Large intestine (tissue), 3 donors: ENCODE measurements at regions not wholly inside any gene's neighbourhood (a gene's known extent, or its start where the extent isn't known, plus 50 kb on each side); places are given as distances from the start of the nearest gene placed in this dataset.

Source experiments
- DNase-seq, 2 donors: peaks; one replicate each; pipeline versions ENCODE4 v3.0.0 to v3.0.0-alpha.2; 2013
- H3K27ac ChIP-seq: one replicate; pipeline ENCODE4 v1.5.1; 2013; ENCODE audit warnings: low read length
- H3K27me3 ChIP-seq: 2 replicates; pipeline ENCODE4 v1.6.1; 2013; ENCODE audit warnings: low read length; ENCODE audit not compliant: control insufficient read depth, insufficient read depth
- H3K36me3 ChIP-seq: 2 replicates; pipeline ENCODE4 v1.6.1; 2013; ENCODE audit warnings: low read length; ENCODE audit not compliant: control insufficient read depth, insufficient read depth
- H3K4me1 ChIP-seq: one replicate; pipeline ENCODE4 v1.6.1; 2013; ENCODE audit warnings: low read length; ENCODE audit not compliant: control insufficient read depth, insufficient read depth
- H3K4me3 ChIP-seq: one replicate; pipeline ENCODE4 v1.5.1; 2013; ENCODE audit warnings: low read length
- H3K9me3 ChIP-seq: one replicate; pipeline ENCODE4 v1.6.1; 2013; ENCODE audit warnings: mild to moderate bottlenecking, low read depth, low read length, moderate library complexity; ENCODE audit not compliant: control insufficient read depth
- WGBS: methylation state at CpG from one replicate; pipeline ENCODE4 v1.1.5; 2013; ENCODE audit warnings: low lambda C conversion rate; ENCODE audit not compliant: insufficient coverage; 5-methylcytosine and 5-hydroxymethylcytosine counted together

- Histone ChIP-seq H3K27me3 (no peaks in the 10 kb centered on the region), H3K9me3 (no peaks in the 10 kb centered on the region), H3K4me3 (no peak overlapping the region), H3K36me3 (no peaks in the 10 kb centered on the region), H3K27ac (no peak overlapping the region), H3K4me1 (no peaks in the 10 kb centered on the region)
- WGBS: no CpG with 5 or more reads among the region's 16 CpGs
- no peak for DNase-seq
Observed at GRCh38 chr1:30010506-30011106, 712.8 kb downstream of the MATN1 start.

GRCh38 chr1:30009720-30010119, 713.7 kb downstream of the MATN1 start:
- Histone ChIP-seq H3K9me3 (no peaks in the 10 kb centered on the region), H3K4me3 (no peak overlapping the region), H3K4me1 (no peaks in the 10 kb centered on the region), H3K27ac (no peak overlapping the region), H3K36me3 (no peaks in the 10 kb centered on the region), H3K27me3 (no peaks in the 10 kb centered on the region)
- no CpG with 5 or more reads among the region's 2 CpGs for WGBS
- no peak for DNase-seq

- Histone ChIP-seq H3K27ac (no peak overlapping the region), H3K27me3 (no peaks in the 10 kb centered on the region), H3K4me3 (no peak overlapping the region), H3K9me3 (no peaks in the 10 kb centered on the region), H3K36me3 (no peaks in the 10 kb centered on the region), H3K4me1 (no peaks in the 10 kb centered on the region)
- DNase-seq: peak; percentile 19 to 22
- no CpG with 5 or more reads among the region's 12 CpGs for WGBS
Observed at GRCh38 chr1:30008998-30009657, 714.3 kb downstream of the MATN1 start.

GRCh38 chr1:30008372-30008997, 714.9 kb downstream of the MATN1 start:
- Histone ChIP-seq H3K4me3 (no peak overlapping the region), H3K36me3 (no peaks in the 10 kb centered on the region), H3K9me3 (no peaks in the 10 kb centered on the region), H3K27ac (no peak overlapping the region), H3K27me3 (no peaks in the 10 kb centered on the region), H3K4me1 (no peaks in the 10 kb centered on the region)
- no peak for DNase-seq
- no CpG with 5 or more reads among the region's 6 CpGs for WGBS

- Histone ChIP-seq H3K4me3 (no peak overlapping the region), H3K27me3 (no peaks in the 10 kb centered on the region), H3K36me3 (no peaks in the 10 kb centered on the region), H3K9me3 (no peaks in the 10 kb centered on the region), H3K27ac (no peak overlapping the region), H3K4me1 (no peaks in the 10 kb centered on the region)
- no CpG with 5 or more reads among the region's 5 CpGs for WGBS
- DNase-seq: no peak
Observed at GRCh38 chr1:30005972-30006619, 717.3 kb downstream of the MATN1 start.

- H3K4me1 ChIP-seq: no peaks in the 10 kb centered on the region
- H3K36me3 ChIP-seq: no peaks in the 10 kb centered on the region
- H3K4me3 ChIP-seq: no peak overlapping the region
- no CpG with 5 or more reads among the region's 5 CpGs for WGBS
- DNase-seq: no peak
- H3K27ac ChIP-seq: no peak overlapping the region
- no peaks in the 10 kb centered on the region for H3K27me3 ChIP-seq
- H3K9me3 ChIP-seq: no peaks in the 10 kb centered on the region
Observed at GRCh38 chr1:30001732-30002039, 721.7 kb downstream of the MATN1 start.

GRCh38 chr1:30001011-30001731, 722.2 kb downstream of the MATN1 start:
- WGBS: no CpG with 5 or more reads among the region's 15 CpGs
- no peak overlapping the region for H3K4me3 ChIP-seq
- no peak overlapping the region for H3K27ac ChIP-seq
- H3K9me3 ChIP-seq: no peaks in the 10 kb centered on the region
- no peak for DNase-seq
- no peaks in the 10 kb centered on the region for H3K27me3 ChIP-seq
- H3K36me3 ChIP-seq: no peaks in the 10 kb centered on the region
- H3K4me1 ChIP-seq: no peaks in the 10 kb centered on the region

- no CpG with 5 or more reads among the region's 7 CpGs for WGBS
- DNase-seq: no peak
- Histone ChIP-seq H3K36me3 (no peaks in the 10 kb centered on the region), H3K27me3 (no peaks in the 10 kb centered on the region), H3K4me1 (no peaks in the 10 kb centered on the region), H3K4me3 (no peak overlapping the region), H3K27ac (no peak overlapping the region), H3K9me3 (no peaks in the 10 kb centered on the region)
Observed at GRCh38 chr1:30000266-30000665, 723.1 kb downstream of the MATN1 start.

- no peak for DNase-seq
- no peak overlapping the region for H3K27ac ChIP-seq
- no peaks in the 10 kb centered on the region for H3K9me3 ChIP-seq
- no CpG with 5 or more reads among the region's 1 CpG for WGBS
- H3K36me3 ChIP-seq: no peaks in the 10 kb centered on the region
- no peaks in the 10 kb centered on the region for H3K27me3 ChIP-seq
- H3K4me1 ChIP-seq: no peaks in the 10 kb centered on the region
- H3K4me3 ChIP-seq: no peak overlapping the region
Observed at GRCh38 chr1:29999595-29999994, 723.8 kb downstream of the MATN1 start.

GRCh38 chr1:29998686-29999085, 724.7 kb downstream of the MATN1 start:
- H3K9me3 ChIP-seq: no peaks in the 10 kb centered on the region

More at GRCh38 chr1:29998686-29999085, 724.7 kb downstream of the MATN1 start:
- H3K4me3 ChIP-seq: no peak overlapping the region
- no peaks in the 10 kb centered on the region for H3K36me3 ChIP-seq
- WGBS: no CpG with 5 or more reads among the region's 4 CpGs
- no peaks in the 10 kb centered on the region for H3K4me1 ChIP-seq
- no peak for DNase-seq
- no peak overlapping the region for H3K27ac ChIP-seq
- H3K27me3 ChIP-seq: no peaks in the 10 kb centered on the region
